Pons (tissue), 1 donor: ENCODE measurements at regions not wholly inside any gene's neighbourhood (a gene's known extent, or its start where the extent isn't known, plus 50 kb on each side); places are given as distances from the start of the nearest gene placed in this dataset.
"Not testable (repeated sequence)": the region's sequence is repeated elsewhere in the genome, so short reads cannot be mapped to it uniquely, and the experiment has no call there.

Source experiments
- DNase-seq: peaks from one replicate; pipeline ENCODE4 v3.0.0-alpha.2; 2016; ENCODE audit warnings: low spot score

GRCh38 chr12:97005174-97005573, 98.1 kb downstream of the NEDD1 start:
- DNase-seq = no peak

- DNase-seq = no peak
These were observed 98.6 kb downstream of the NEDD1 start for GRCh38 chr12:97005646-97006045.

GRCh38 chr12:97006585-97006984, 99.5 kb downstream of the NEDD1 start:
- DNase-seq = no peak

GRCh38 chr12:97016163-97016562, 109.1 kb downstream of the NEDD1 start:
- DNase-seq = no peak

GRCh38 chr12:97017213-97017612, 110.2 kb downstream of the NEDD1 start:
- no peak for DNase-seq

GRCh38 chr12:97022536-97023230, 115.6 kb downstream of the NEDD1 start:
- DNase-seq = no peak

GRCh38 chr12:97024393-97024792, 117.3 kb downstream of the NEDD1 start:
- DNase-seq = no peak

- no peak for DNase-seq
These were observed 119.8 kb downstream of the NEDD1 start for GRCh38 chr12:97026901-97027300.

GRCh38 chr12:97027482-97027881, 120.4 kb downstream of the NEDD1 start:
- DNase-seq = no peak

GRCh38 chr12:97038131-97038530, 131.1 kb downstream of the NEDD1 start:
- no peak for DNase-seq

- DNase-seq = no peak
These were observed 131.8 kb downstream of the NEDD1 start for GRCh38 chr12:97038834-97039233.

GRCh38 chr12:97046901-97047300, 139.8 kb downstream of the NEDD1 start:
- DNase-seq = no peak

GRCh38 chr12:97047361-97047760, 140.3 kb downstream of the NEDD1 start:
- no peak for DNase-seq

- no peak for DNase-seq
These were observed 141.5 kb downstream of the NEDD1 start for GRCh38 chr12:97048421-97049035.

GRCh38 chr12:97050509-97050908, 143.5 kb downstream of the NEDD1 start:
- no peak for DNase-seq

GRCh38 chr12:97051341-97051740, 144.3 kb downstream of the NEDD1 start:
- DNase-seq = no peak

- no peak for DNase-seq
These were observed 154.1 kb downstream of the NEDD1 start for GRCh38 chr12:97061171-97061570.

- no peak for DNase-seq
These were observed 156.4 kb downstream of the NEDD1 start for GRCh38 chr12:97063292-97063935.

- no peak for DNase-seq
These were observed 168.3 kb downstream of the NEDD1 start for GRCh38 chr12:97075161-97075933.

GRCh38 chr12:97075934-97076630, 169.0 kb downstream of the NEDD1 start:
- DNase-seq = no peak

- not testable (repeated sequence) for DNase-seq
These were observed 169.9 kb downstream of the NEDD1 start for GRCh38 chr12:97076912-97077311.

GRCh38 chr12:97082029-97082428, 175.0 kb downstream of the NEDD1 start:
- no peak for DNase-seq
